Activated T-cell treated with anti-CD3 and anti-CD28 coated beads, Interleukin-2, amount 50 U/mL, for 4 hours (primary cell): ENCODE measurements at regions not wholly inside any gene's neighbourhood (a gene's known extent, or its start where the extent isn't known, plus 50 kb on each side); places are given as distances from the start of the nearest gene placed in this dataset.

ENCODE experiments used
- ATAC-seq, 2 donors: fragments of 200-7000 bp; cut with Tn5 transposase; one replicate each; pipeline ENCODE4 v1.10.0; 2021
- DNase-seq: peaks from one replicate; pipeline ENCODE4 v3.0.0-alpha.2; 2020
- H3K27me3 Mint-ChIP-seq: one replicate; pipeline ENCODE4 v1.8.0; 2021; ENCODE audit warnings: low read depth, mixed read lengths
- H3K36me3 Mint-ChIP-seq: one replicate; pipeline ENCODE4 v1.8.0; 2022; ENCODE audit warnings: mixed read lengths; ENCODE audit not compliant: insufficient read depth
- H3K4me1 Mint-ChIP-seq: one replicate; pipeline ENCODE4 v1.8.0; 2021; ENCODE audit warnings: low read depth, mixed read lengths
- H3K4me3 Mint-ChIP-seq: one replicate; pipeline ENCODE4 v1.8.0; 2021; ENCODE audit warnings: mild to moderate bottlenecking, moderate library complexity, mixed read lengths
- H3K9me3 Mint-ChIP-seq: one replicate; pipeline ENCODE4 v1.8.0; 2021; ENCODE audit warnings: mixed read lengths

GRCh38 chr2:38217401-38218188 is 141.6 kb upstream of the CYP1B1 start:
- Mint-ChIP-seq H3K4me3 (no peak overlapping the region), H3K36me3 (no peaks in the 10 kb centered on the region), H3K9me3 (peaks cover 12% of the 10 kb centered on the region), H3K27me3 (peaks cover 15% of the 10 kb centered on the region), H3K4me1 (peaks cover 5% of the 10 kb centered on the region)
- DNase-seq (no peak), ATAC-seq (no peak)

GRCh38 chr2:38216886-38217285 is 140.9 kb upstream of the CYP1B1 start:
- DNase-seq (no peak), ATAC-seq (no peak)
- peaks cover 15% of the 10 kb centered on the region for H3K27me3 Mint-ChIP-seq
- H3K36me3 Mint-ChIP-seq: no peaks in the 10 kb centered on the region
- H3K4me1 Mint-ChIP-seq: peaks cover 5% of the 10 kb centered on the region
- peaks cover 12% of the 10 kb centered on the region for H3K9me3 Mint-ChIP-seq
- no peak overlapping the region for H3K4me3 Mint-ChIP-seq

GRCh38 chr2:38215993-38216392 is 140.0 kb upstream of the CYP1B1 start:
- no peak for ATAC-seq
- H3K4me1 Mint-ChIP-seq: peaks cover 5% of the 10 kb centered on the region
- peaks cover 15% of the 10 kb centered on the region for H3K27me3 Mint-ChIP-seq
- no peak for DNase-seq
- no peaks in the 10 kb centered on the region for H3K36me3 Mint-ChIP-seq
- peaks cover 12% of the 10 kb centered on the region for H3K9me3 Mint-ChIP-seq
- H3K4me3 Mint-ChIP-seq: no peak overlapping the region

- Mint-ChIP-seq H3K36me3 (no peaks in the 10 kb centered on the region), H3K9me3 (peaks cover 12% of the 10 kb centered on the region), H3K27me3 (peaks cover 15% of the 10 kb centered on the region), H3K4me3 (no peak overlapping the region), H3K4me1 (peaks cover 5% of the 10 kb centered on the region)
- no peak for DNase-seq
- ATAC-seq: no peak
Measured at GRCh38 chr2:38215522-38215921, 139.6 kb upstream of the CYP1B1 start.

GRCh38 chr2:38214209-38214717 is 138.3 kb upstream of the CYP1B1 start:
- H3K4me1 Mint-ChIP-seq: peaks cover 5% of the 10 kb centered on the region
- ATAC-seq (peak; percentile 58 to 85), DNase-seq (no peak)

GRCh38 chr2:38213619-38214167 is 137.7 kb upstream of the CYP1B1 start:
- Mint-ChIP-seq H3K4me3 (peak overlapping the region; percentile 37), H3K4me1 (peaks cover 5% of the 10 kb centered on the region), H3K9me3 (no peaks in the 10 kb centered on the region), H3K36me3 (no peaks in the 10 kb centered on the region), H3K27me3 (peaks cover 9% of the 10 kb centered on the region)
- DNase-seq (no peak), ATAC-seq (peak in 1 of 2 donors; percentile 25)

More at GRCh38 chr2:38214209-38214717, 138.3 kb upstream of the CYP1B1 start:
- no peak overlapping the region for H3K4me3 Mint-ChIP-seq
- H3K36me3 Mint-ChIP-seq: no peaks in the 10 kb centered on the region
- H3K27me3 Mint-ChIP-seq: peaks cover 14% of the 10 kb centered on the region
- H3K9me3 Mint-ChIP-seq: peaks cover 4% of the 10 kb centered on the region

GRCh38 chr2:38212312-38212711 is 136.4 kb upstream of the CYP1B1 start:
- no peak for DNase-seq
- no peak for ATAC-seq
- Mint-ChIP-seq H3K4me3 (no peak overlapping the region), H3K4me1 (peaks cover 5% of the 10 kb centered on the region), H3K27me3 (no peaks in the 10 kb centered on the region), H3K36me3 (no peaks in the 10 kb centered on the region), H3K9me3 (no peaks in the 10 kb centered on the region)

- ATAC-seq: no peak
- DNase-seq: no peak
- H3K4me3 Mint-ChIP-seq: no peak overlapping the region
- no peaks in the 10 kb centered on the region for H3K36me3 Mint-ChIP-seq
- no peaks in the 10 kb centered on the region for H3K4me1 Mint-ChIP-seq
- peaks cover 22% of the 10 kb centered on the region for H3K27me3 Mint-ChIP-seq
- H3K9me3 Mint-ChIP-seq: no peaks in the 10 kb centered on the region
Measured at GRCh38 chr2:38207168-38207567, 131.2 kb upstream of the CYP1B1 start.

GRCh38 chr2:38203446-38203810 is 127.5 kb upstream of the CYP1B1 start:
- Mint-ChIP-seq H3K9me3 (no peaks in the 10 kb centered on the region), H3K27me3 (peaks cover 30% of the 10 kb centered on the region), H3K4me3 (no peak overlapping the region), H3K36me3 (no peaks in the 10 kb centered on the region), H3K4me1 (no peaks in the 10 kb centered on the region)
- DNase-seq (no peak), ATAC-seq (no peak)

GRCh38 chr2:38202713-38203445 is 126.9 kb upstream of the CYP1B1 start:
- Mint-ChIP-seq H3K27me3 (peaks cover 30% of the 10 kb centered on the region), H3K4me3 (no peak overlapping the region), H3K4me1 (no peaks in the 10 kb centered on the region), H3K36me3 (no peaks in the 10 kb centered on the region), H3K9me3 (no peaks in the 10 kb centered on the region)
- DNase-seq (no peak), ATAC-seq (no peak)

- no peaks in the 10 kb centered on the region for H3K36me3 Mint-ChIP-seq
- H3K4me1 Mint-ChIP-seq: no peaks in the 10 kb centered on the region
- H3K27me3 Mint-ChIP-seq: peaks cover 26% of the 10 kb centered on the region
- DNase-seq (no peak), ATAC-seq (no peak)
- H3K4me3 Mint-ChIP-seq: no peak overlapping the region
- H3K9me3 Mint-ChIP-seq: no peaks in the 10 kb centered on the region
Measured at GRCh38 chr2:38201784-38202183, 125.8 kb upstream of the CYP1B1 start.

- Mint-ChIP-seq H3K9me3 (no peaks in the 10 kb centered on the region), H3K27me3 (peaks cover 26% of the 10 kb centered on the region), H3K4me3 (no peak overlapping the region), H3K4me1 (no peaks in the 10 kb centered on the region), H3K36me3 (no peaks in the 10 kb centered on the region)
- ATAC-seq: no peak
- DNase-seq: no peak
Measured at GRCh38 chr2:38200598-38200997, 124.6 kb upstream of the CYP1B1 start.

- no peaks in the 10 kb centered on the region for H3K36me3 Mint-ChIP-seq
- no peak for ATAC-seq
- H3K4me1 Mint-ChIP-seq: no peaks in the 10 kb centered on the region
- DNase-seq: no peak
- H3K4me3 Mint-ChIP-seq: no peak overlapping the region
- peaks cover 18% of the 10 kb centered on the region for H3K27me3 Mint-ChIP-seq
- no peaks in the 10 kb centered on the region for H3K9me3 Mint-ChIP-seq
Measured at GRCh38 chr2:38199127-38199526, 123.2 kb upstream of the CYP1B1 start.

- Mint-ChIP-seq H3K36me3 (no peaks in the 10 kb centered on the region), H3K4me3 (no peak overlapping the region), H3K27me3 (no peaks in the 10 kb centered on the region), H3K9me3 (no peaks in the 10 kb centered on the region), H3K4me1 (no peaks in the 10 kb centered on the region)
- no peak for ATAC-seq
- no peak for DNase-seq
Measured at GRCh38 chr2:38194751-38195150, 118.8 kb upstream of the CYP1B1 start.
